ENCODE measurements at regions not wholly inside any gene's neighbourhood (a gene's known extent, or its start where the extent isn't known, plus 50 kb on each side); places are given as distances from the start of the nearest gene placed in this dataset.

DNA sequence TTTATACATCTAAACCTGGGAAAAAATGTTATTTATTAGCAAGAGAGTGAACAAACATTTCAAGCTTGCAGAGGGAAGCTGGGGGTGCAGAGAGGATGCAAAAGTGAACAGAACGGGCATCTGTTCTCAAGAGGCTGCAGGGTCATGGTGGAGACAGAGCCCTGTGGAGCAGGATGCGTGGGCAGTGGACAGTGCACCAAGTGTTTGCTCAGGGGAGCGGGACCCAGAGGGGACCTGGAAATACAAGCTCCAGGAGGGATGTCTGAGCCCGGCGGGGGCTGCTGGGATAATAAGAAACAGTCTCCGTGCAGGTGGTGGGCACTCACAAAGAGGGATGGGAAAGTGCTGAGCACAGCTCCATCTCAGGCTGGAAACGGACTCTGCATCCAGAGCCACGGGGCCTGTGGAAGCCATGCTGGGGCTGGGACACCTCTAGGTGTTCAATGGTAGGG, 105.3 kb upstream of the SLC45A1 start:
- DNase-seq (ENCODE audit: low spot score) = no peak
- Mint-ChIP-seq H3K4me1 (ENCODE audit: unreplicated experiment) (peaks cover 10% of the 10 kb centered on the region), H3K27me3 (ENCODE audit: unreplicated experiment) (peaks cover 14% of the 10 kb centered on the region), H3K36me3 (ENCODE audit: low read depth, unreplicated experiment) (peaks cover 4% of the 10 kb centered on the region), H3K9me3 (ENCODE audit: unreplicated experiment) (no peaks in the 10 kb centered on the region), H3K4me3 (ENCODE audit: unreplicated experiment) (peak overlapping the region; percentile 59), H3K27ac (ENCODE audit: unreplicated experiment) (no peak overlapping the region)
- TF ChIP-seq CTCF (IDR thresholded peaks at IDR 0.05; ENCODE audit: unreplicated experiment) = no peak

DNA sequence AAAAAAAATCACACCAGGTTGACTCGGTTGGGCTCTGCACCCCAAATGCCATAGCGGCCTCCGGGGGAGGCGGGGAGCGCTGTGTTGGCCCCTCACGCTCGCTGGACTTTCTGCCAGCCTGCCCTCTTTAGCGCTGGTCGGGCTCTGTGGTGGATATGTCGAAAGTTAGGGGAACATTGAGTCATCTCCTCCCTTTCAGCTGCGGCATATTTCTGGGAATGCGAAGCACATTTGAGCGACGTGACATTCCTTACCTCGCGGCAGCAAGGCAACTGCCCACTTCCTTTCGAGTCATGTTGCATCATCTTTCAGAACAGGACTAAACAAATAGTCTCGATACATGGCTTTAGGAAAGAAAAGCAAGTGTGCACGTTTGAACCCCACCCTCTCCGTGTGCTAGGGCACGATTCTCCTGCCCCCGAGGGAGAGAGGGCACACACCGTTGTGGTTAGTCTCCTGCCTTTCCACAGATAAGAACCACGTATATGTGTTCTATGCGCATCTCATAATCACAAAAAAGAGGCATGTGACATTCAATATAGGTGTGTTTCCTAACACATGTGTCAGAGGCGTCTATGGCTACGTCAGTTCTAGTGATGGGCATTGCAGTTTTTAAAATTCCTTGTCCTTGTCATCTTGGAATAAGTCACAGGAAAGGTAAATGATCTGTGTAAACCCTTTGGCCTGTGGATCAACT, 105.9 kb upstream of the SLC45A1 start:
- peaks cover 10% of the 10 kb centered on the region for H3K4me1 Mint-ChIP-seq (ENCODE audit: unreplicated experiment)
- H3K27ac Mint-ChIP-seq (ENCODE audit: unreplicated experiment) = no peak overlapping the region
- H3K4me3 Mint-ChIP-seq (ENCODE audit: unreplicated experiment) = peak overlapping the region; percentile 59
- DNase-seq (ENCODE audit: low spot score) = no peak
- peaks cover 4% of the 10 kb centered on the region for H3K36me3 Mint-ChIP-seq (ENCODE audit: low read depth, unreplicated experiment)
- TF ChIP-seq CTCF (IDR thresholded peaks at IDR 0.05; ENCODE audit: unreplicated experiment) = no peak
- H3K9me3 Mint-ChIP-seq (ENCODE audit: unreplicated experiment) = no peaks in the 10 kb centered on the region
- H3K27me3 Mint-ChIP-seq (ENCODE audit: unreplicated experiment) = peaks cover 14% of the 10 kb centered on the region

DNA sequence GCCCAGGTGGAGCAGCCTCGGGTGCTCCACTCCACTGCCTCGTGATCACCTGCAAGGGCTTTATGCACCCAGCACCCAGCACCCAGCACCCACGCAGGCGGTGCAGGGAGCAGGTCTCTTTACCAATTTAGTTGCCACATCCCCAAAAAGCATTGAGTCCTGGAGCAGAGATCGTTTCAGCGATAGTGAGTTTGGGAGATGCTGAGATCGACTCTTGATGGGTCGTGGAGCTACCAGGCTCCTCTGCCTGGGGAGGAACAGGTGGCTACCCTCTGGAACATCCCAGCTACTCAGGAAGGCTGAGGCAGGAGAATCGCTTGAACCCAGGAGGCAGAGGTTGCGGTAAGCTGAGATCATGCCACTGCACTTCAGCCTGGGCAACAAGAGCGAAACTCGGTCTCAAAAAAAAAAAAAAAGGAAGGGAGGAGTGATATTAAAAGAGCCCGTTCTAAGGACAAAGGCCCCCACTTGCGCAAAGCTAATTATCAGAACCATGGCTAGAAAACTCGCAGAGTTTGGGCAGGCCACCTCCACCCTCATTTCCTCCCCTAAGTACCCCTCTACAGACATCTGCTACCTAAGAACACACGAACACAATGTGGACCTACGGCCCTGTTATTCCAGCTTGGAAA, 106.5 kb upstream of the SLC45A1 start:
- H3K9me3 Mint-ChIP-seq (ENCODE audit: unreplicated experiment) = no peaks in the 10 kb centered on the region
- peaks cover 4% of the 10 kb centered on the region for H3K36me3 Mint-ChIP-seq (ENCODE audit: low read depth, unreplicated experiment)
- DNase-seq (ENCODE audit: low spot score) = no peak
- no peak overlapping the region for H3K4me3 Mint-ChIP-seq (ENCODE audit: unreplicated experiment)
- H3K27ac Mint-ChIP-seq (ENCODE audit: unreplicated experiment) = no peak overlapping the region
- TF ChIP-seq CTCF (IDR thresholded peaks at IDR 0.05; ENCODE audit: unreplicated experiment) = no peak
- H3K27me3 Mint-ChIP-seq (ENCODE audit: unreplicated experiment) = peaks cover 14% of the 10 kb centered on the region
- peaks cover 6% of the 10 kb centered on the region for H3K4me1 Mint-ChIP-seq (ENCODE audit: unreplicated experiment)

DNA sequence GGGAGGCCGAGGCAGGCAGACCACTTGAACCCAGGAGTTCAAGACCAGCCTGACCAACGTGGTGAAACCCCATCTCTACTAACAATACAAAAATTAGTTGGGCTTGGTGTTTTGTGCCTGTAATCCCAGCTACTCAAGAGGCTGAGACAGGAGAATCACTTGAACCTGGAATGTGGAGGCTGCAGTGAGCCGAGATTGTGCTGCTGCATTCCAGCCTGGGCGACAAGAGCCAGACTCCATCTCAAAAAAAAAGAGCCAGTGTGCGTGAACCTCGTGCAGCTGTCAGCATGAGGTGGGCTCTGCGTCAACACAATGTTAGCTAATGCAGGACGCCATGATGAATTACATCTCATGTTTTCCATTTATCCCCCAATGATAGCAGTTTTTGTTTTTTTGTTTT, 110.7 kb upstream of the SLC45A1 start:
- peaks cover under 1% of the 10 kb centered on the region for H3K36me3 Mint-ChIP-seq (ENCODE audit: low read depth, unreplicated experiment)
- no peaks in the 10 kb centered on the region for H3K9me3 Mint-ChIP-seq (ENCODE audit: unreplicated experiment)
- H3K4me1 Mint-ChIP-seq (ENCODE audit: unreplicated experiment) = no peaks in the 10 kb centered on the region
- peaks cover 8% of the 10 kb centered on the region for H3K27me3 Mint-ChIP-seq (ENCODE audit: unreplicated experiment)
- no peak for TF ChIP-seq CTCF (IDR thresholded peaks at IDR 0.05; ENCODE audit: unreplicated experiment)
- no peak for DNase-seq (ENCODE audit: low spot score)
- no peak overlapping the region for H3K4me3 Mint-ChIP-seq (ENCODE audit: unreplicated experiment)
- no peak overlapping the region for H3K27ac Mint-ChIP-seq (ENCODE audit: unreplicated experiment)

DNA sequence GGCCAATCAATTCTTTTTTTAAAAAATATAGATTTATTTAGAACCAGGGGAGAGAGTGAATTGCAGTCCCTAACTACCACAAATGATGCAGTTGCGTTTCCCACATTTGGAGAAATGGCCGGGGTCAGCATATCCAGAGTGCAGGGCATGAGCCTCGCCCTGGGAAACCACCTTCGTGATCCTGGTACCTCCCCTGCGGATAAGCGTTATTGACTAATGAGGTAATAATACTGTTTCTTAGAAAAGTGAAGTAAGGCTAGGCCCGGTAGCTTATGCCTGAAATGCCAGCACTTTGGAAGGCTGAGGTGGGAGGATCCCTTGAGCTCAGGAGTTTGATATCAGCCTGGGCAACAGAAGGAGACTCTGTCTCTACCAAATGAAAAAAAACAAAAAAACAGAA, 111.5 kb upstream of the SLC45A1 start:
- no peak overlapping the region for H3K27ac Mint-ChIP-seq (ENCODE audit: unreplicated experiment)
- H3K4me1 Mint-ChIP-seq (ENCODE audit: unreplicated experiment) = no peaks in the 10 kb centered on the region
- H3K36me3 Mint-ChIP-seq (ENCODE audit: low read depth, unreplicated experiment) = no peaks in the 10 kb centered on the region
- no peak for TF ChIP-seq CTCF (IDR thresholded peaks at IDR 0.05; ENCODE audit: unreplicated experiment)
- no peak overlapping the region for H3K4me3 Mint-ChIP-seq (ENCODE audit: unreplicated experiment)
- H3K9me3 Mint-ChIP-seq (ENCODE audit: unreplicated experiment) = no peaks in the 10 kb centered on the region
- no peak for DNase-seq (ENCODE audit: low spot score)
- H3K27me3 Mint-ChIP-seq (ENCODE audit: unreplicated experiment) = peaks cover 4% of the 10 kb centered on the region

Data from endothelial cell (in vitro differentiated cells).